ENCODE measurements at regions not wholly inside any gene's neighbourhood (a gene's known extent, or its start where the extent isn't known, plus 50 kb on each side); places are given as distances from the start of the nearest gene placed in this dataset.
"Not testable (repeated sequence)": the region's sequence is repeated elsewhere in the genome, so short reads cannot be mapped to it uniquely, and the experiment has no call there.

DNA sequence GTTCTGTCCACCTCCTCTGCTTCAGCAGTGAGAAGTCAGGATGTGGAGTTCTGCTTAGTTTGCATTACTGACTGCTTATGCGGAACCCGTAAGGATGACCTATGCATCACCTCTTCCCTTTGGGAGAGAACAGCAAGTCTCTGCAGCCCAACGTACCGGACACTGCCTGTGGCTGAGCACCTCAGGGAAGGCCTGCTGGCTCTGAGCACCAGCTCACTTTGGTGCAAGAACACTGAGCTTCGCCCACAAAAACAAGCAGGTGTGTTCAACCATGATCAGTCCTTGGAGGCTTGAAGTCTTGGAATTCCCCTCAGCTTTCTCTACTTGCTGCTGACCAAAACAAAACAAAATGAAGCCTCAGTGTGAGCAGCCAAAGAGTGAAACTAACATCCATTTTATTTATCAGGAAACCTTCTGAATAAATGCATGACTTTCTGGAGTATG, 52.7 kb upstream of the NCK2 start:
- DNase-seq: no peak

DNA sequence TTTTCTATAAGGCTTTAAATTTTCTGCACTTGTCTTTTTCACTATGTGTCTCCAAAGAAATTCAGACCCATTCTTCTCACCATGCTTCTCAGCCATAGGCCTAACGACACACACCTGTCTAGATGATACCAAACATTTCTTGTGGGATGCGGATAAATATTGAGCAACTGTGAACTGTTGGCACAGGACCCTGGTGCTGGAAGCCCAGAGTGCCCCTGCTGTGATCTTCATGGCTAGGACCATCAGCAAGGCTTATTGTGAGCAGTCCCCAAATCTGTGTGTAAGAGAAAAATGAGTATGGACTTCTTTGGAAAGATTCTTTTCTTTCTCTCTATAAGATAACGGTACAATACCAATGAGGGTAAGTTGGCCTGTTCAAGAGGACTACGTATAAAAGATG, 54.1 kb upstream of the NCK2 start:
- no peak for DNase-seq

DNA sequence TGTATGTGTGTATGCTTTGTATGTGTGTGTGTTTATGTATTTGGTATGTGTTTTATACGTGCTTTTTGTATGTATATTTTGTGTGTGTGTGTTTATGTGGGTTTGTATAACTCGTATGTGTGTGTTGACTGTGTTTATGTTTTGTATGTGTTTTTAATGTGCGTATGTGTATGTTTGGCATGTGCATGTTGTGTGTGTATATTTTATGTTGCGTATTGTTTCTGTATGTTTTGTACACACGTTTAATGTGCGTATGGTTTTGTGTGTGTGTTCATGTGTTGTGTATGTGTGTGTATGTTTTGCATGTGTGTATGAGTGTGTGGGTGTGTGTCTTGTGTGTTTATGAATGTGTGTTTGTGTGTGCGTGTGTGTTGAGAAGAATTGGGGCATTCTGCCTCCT, 55.2 kb upstream of the NCK2 start:
- no peak for DNase-seq

DNA sequence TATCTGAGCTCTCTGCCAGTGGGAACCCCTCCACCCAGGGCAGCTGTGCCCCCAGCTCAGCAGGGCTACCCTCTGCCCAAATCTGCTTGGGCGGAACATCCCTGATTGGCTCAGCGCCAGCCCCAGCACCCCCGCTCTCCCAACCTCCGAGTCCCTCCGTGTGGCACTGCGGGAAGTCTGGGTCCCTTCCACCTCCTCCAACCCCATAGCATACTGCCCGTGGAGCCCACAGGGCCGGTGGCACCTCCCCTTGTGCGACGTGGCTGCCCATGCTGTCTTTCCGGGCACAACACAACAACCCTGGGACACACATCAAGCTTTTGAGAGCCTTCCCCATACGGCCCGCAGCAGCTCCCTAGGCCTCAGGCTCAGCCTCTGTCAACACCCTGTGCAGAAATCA, 55.8 kb upstream of the NCK2 start:
- no peak for DNase-seq

DNA sequence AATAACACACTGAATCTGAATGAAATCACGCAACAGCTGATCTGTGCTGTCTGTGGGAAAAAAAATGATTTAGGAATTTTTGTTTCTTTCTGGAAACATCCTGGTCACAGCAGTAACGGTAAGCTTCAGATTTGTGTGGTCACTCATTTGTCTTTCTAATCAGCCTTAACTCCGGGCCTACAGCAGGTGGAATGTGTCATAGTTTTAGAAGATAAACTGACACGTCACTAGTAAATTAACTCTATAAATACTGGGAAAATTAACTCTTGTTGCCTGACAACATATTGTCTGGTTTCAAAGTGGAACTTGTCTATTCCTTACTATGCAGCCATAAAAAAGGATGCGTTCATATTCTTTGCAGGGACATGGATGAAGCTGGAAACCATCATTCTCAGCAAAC, 58.1 kb upstream of the NCK2 start:
- DNase-seq: no peak

DNA sequence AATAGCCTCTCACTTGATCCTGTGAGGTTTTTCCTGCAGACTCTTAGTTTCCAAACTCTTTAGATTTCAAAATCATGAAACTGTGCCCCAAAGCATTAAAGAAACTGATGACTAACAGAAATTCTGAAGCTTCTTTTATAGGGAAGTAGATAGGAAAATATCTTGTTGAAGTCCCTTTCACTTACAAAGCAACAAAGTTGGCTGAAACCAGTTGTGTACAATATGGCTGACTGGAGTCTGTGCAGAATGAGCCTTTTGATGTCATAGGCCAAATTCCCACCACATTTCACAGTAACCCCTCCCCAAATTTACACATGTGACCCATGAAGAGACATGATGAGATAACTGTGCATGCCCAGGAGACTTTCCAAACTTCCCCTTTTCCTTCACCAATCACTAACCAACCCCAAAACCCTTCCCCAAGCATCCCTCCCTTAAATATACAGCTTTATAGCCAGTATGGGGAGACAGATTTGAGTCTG, 61.7 kb upstream of the NCK2 start:
- no peak for DNase-seq

DNA sequence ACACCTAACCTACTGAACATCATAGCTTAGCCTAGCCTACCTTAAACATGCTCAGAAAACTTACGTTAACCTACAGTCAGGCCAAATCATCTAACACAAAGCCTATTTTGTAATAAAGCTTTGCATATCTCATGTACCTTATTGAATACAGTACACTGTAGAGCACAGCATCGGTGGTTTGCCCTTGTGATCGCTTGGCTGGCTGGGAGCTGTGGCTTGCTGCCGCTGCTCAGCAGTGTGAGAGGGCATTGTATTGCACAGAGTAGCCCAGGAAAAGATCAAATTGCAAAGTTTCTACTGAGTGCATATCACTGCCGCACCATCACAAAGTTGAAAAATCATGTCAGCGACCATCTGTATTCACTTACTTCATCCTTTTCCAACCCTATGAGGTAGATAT, 62.3 kb upstream of the NCK2 start:
- no peak for DNase-seq

DNA sequence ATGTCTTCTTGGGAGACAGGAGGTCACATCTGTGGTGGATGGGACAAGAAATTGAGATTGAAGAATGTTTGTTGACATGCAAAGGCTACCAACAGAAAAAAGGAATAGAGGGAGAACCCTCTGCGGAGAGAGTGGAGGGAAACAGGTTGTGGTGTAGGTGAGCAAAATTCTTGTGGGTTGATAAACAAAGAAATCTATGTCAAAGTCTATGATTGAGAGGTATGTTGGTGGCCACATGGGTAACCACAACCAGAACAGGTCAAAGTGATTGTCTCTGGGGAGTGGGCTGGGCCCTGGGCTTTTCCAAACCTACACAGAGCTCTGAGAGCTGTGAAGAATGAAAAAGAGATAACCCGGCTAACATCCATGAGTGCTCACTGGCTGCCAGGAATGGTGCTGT, 62.8 kb upstream of the NCK2 start:
- no peak for DNase-seq

DNA sequence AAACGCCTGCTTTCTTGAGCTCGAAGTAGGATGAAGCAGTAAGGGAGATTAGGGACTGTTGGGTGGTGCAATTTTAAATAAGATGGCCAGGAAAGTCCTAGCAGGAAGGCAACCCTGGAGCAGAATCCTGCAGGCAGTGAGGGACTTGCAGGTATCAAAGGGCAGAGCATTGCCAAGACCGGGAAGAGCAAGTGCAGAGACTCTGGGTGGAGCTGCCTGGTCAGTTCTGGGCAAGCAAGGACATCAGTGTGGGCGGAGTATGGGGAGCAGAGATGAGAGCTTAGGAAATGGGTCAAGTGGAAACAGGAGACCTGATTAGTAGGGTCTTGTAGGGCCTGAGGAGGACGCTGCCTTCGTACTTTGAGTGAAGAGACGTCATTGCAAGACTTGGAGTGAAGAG, 64.4 kb upstream of the NCK2 start:
- DNase-seq: no peak

DNA sequence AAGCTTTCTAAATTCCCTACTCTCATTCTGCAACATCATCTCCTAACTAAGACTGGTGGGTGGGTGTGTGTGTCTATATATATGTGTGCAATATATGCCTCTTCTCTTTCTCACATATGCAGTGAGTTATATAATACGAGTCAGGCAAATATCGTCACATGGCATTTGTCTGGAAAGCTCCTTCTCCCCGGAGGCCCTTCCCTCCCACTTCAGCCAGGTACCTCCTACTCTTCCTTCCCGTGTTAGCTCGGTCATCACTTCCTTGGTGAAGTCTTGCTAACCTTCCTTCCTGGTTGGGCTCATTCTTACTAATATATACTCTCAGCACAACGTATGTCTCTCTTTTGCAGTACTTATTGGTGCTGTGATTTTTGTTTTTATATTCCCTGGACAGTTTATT, 66.4 kb upstream of the NCK2 start:
- DNase-seq: no peak

DNA sequence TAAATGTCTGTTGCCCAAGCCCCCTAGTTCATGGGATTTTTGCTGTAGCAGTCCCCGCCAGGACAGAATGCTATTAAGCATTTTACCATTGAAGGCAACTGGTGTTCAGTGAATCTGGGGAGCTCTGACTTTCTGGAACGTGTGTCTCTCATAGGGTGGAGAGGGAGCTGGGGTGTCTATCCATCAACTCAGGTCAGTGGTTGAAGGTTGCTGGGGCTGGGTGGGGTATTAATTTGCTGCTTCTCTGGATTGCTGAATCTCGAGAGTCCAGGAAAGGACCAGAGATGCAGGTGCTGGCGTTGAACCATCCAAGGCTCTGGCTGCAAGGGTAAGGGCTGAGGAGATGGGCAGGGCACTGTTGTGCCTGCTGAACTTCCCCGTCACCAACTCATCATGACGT, 66.8 kb upstream of the NCK2 start:
- no peak for DNase-seq

DNA sequence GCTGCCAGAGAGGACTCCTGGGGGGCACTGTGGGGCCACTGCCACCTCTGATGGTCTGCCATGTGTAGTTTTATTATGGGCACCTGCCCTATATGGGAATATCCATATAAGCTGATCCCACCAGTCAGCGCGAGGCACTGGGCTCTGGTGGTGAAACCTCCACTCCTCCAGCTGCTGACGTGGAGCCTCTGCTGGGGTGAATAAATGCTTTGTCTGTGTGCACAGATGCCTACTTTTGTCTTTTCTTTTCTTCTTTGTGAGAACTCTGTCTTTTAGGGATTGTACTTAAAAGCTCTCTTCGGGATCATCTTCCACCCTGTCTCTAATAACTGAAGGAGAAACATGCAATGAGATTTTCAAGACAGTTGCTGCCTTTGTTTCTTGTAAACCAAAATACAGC, 68.9 kb upstream of the NCK2 start:
- no peak for DNase-seq

DNA sequence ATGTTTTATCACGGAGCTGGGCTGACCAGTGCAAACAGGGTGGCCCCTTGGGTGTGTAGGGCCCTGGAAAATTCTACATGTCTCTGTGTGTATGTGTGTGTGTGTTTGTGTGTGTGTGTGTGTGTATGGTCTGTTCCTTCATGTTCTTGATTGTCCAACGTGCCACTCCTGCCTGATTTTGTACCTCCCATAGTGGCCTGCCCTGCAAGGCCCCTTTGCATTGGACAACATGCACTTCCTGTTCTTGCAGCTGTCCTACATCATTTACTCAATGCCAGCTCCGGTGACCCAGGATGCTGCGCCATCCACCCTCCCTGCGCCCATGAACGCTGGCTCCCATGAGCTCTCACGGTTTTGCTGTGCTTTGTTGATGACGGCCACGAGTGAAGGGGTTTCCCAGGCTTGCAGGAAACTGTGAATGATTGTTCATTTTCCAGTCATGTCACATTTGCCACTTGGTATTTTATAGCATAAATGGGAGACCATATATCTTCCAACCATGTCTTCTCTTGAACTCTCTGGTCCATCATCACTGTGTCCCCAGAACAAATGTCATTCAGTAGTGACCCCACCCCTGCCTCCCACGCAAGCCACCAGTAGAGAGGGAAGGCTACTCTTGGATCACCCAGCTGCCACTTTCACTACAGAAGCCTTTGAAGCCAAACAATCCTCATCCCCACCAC, 69.7 kb upstream of the NCK2 start:
- DNase-seq: no peak

DNA sequence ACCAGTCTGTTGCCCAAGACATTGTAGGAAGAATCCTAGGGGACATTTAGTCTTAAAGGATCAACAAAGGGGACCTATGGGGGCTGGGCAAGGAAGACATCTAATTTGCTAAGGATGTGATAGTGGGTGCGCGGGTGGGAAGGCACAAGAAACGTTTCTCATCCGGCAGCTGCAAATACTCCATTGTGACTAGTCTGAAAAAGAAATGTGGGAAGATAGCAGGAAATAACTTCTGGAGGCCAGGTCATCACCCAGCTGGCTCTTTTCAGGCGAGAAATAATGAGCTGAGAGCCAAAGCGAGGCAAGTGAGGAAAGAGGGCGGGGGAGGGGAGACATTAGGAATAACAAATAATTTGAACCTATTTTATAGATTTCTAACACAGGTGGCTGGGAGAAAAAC, 70.3 kb upstream of the NCK2 start:
- no peak for DNase-seq

DNA sequence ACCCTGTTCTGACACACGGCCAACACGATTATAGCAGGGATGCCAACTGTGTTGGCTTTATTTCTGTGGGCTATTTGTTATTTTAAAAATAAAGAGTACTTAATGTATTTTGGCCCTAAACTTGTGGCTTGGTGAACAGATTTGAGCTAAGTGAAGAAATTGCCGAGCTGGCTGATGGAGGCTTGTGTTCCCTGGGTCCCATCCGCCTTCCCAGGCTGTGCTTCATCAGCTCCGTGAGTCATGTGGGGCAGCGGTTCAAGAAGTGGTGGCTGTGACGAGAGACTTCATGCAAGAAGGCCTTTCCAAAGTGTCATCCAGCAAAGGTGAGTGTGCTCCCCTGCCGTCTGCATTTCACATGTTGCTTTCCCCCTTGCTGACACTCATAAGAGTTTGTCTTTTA, 73.6 kb upstream of the NCK2 start:
- DNase-seq: no peak

DNA sequence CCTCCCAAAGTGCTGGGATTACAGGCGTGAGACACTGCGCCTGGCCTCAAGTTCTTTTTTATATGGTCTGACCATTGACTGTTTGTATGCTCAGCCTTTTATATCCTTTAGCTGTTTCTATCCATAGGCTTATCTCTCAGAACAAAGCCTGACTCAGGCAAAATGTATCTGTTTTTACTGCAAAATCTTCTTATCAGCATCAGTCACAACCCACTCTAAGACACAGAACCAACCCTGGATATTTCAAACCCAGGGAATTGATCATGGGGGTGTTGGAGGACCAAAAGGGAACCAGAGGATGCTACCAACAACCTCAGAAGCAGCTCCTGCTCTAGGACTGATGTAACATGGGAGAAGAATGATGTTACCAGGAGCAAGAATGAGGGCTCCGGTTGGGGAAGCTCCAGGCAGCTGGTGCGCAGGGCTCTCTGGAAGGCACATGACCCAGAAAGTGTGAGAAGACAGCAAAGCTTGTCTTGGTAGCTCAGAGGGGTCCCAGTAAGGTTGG, 75.3 kb upstream of the NCK2 start:
- no peak for DNase-seq

DNA sequence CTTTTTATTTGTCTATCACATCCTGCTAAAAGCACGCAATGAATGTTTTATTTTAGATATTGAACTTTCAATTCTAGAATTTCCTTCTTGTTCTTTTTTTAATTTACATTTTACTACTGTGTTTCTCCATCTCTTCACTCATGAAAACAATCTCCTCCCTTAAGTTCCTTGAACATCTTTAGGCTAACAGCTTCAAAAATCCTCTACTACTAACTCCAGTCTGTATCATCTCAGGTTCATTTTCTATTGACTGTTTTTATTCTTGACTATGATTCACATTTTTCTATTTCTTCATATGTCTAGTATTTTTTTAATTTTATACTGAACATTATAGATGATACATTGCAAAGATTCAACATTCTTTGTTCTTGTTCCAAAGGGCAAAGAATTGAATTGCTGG, 79.2 kb upstream of the NCK2 start:
- no peak for DNase-seq

DNA sequence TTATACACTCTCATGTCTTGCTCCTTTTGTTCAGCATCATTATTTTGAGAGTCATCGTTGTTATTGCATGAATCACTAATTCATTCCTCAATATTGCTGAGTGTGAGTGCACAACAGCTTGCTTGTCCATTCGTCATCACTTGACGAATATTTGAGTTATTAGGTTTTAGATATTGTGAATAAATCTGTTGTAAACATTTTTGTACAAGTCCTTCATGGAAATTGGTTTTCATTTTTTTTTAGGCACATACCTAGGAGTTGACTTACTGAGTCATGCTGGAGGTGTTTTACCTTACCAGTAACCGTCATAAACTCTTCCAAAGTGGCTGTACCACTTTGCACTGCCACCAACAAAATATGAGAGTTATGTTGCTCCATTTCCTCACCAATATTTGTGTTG, 84.2 kb upstream of the NCK2 start:
- DNase-seq: no peak

DNA sequence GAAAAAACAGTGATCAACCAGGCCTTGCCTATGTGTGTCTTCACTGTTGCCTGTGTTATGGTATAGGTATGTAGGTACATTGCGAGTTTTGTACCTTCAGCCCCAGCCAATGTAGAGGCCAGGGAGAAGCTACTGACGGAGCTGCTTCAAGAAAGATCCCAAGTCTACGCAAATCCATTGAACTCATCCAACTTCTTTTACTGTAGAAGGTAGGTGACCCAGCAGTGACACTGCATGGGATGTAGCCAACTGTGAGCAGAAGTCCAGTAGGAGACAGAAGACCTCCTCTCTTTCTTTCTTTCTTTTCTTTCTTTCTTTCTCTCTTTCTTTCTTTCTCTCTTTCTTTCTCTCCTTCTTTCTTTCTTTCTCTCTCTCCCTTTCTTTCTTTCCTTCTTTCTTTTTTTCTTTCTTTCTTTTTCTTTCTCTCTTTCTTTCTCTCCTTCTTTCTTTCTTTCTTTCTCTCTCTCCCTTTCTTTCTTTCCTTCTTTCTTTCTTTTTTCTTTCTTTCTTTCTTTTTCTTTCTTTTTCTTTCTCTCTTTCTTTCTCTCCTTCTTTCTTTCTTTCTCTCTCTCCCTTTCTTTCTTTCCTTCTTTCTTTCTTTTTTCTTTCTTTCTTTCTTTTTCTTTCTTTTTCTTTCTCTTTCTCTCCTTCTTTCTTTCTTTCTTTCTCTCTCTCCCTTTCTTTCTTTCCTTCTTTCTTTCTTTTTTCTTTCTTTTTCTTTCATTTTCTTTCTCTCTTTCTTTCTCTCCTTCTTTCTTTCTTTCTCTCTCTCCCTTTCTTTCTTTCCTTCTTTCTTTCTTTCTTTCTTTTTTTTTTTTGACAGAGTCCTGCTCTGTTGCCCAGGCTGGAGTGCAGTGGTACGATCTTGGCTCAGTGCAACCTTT, 88.7 kb upstream of the NCK2 start:
- DNase-seq: not testable (repeated sequence)

DNA sequence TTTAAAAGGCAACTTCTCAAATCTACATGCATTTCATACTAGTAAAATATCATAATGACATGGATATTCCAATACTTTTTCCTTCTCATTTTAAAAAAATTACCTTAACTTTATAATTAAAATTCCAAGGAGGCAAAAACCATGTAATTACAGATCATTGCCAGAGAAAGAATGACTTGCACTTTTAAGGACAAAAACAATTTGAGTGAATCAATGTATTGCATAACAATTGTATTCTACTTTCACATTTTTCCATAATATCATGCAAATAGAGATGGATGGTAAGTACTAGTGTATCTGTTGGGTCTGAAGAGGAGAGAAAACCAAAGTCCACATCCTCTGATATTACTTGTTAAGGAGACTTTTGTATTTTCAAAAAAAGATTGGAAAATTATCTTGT, 89.5 kb upstream of the NCK2 start:
- no peak for DNase-seq

DNA sequence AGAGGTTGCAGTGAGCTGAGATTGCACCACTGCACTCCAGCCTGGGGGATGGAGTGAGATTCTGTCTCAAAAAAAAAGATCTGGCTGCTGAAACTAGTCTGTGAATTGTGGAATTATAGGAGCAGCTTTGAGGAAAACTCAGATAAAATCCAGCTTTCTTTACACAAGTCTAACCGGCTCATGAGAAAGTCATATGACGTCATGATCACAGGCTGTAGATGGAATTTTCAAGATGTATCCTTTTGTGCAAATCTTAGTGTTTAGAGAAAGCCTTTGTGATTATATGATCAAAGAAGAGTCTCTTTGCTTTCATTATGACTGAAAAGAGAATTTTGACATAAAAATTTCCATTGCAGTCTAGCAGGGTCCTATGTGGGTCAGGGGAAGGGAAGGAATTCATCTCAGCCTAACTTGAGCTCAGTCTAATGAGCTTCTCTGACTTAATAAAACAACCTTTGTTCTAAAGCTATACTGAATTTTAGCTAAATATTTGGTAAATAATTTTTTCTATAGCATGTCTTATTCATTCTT, 90.2 kb upstream of the NCK2 start:
- no peak for DNase-seq

DNA sequence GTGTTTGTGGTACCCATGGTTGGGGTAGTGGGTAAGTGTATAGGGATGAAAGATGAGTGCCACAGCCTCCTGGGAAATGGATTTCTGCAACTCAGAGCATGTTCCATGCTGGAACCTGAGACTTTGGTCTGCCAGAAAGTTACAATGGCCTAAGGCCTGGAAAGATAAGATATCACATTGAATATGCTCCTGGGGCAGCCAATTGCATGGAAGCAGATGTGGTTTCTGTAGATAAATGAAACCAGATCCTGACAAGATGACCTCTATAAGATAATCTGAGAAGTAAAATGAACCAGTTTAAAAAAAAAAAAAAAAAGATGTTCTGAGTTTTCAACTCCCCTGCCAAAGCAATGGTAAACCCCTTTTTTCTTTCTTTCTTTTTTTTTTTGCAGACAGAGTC, 91.4 kb upstream of the NCK2 start:
- no peak for DNase-seq

DNA sequence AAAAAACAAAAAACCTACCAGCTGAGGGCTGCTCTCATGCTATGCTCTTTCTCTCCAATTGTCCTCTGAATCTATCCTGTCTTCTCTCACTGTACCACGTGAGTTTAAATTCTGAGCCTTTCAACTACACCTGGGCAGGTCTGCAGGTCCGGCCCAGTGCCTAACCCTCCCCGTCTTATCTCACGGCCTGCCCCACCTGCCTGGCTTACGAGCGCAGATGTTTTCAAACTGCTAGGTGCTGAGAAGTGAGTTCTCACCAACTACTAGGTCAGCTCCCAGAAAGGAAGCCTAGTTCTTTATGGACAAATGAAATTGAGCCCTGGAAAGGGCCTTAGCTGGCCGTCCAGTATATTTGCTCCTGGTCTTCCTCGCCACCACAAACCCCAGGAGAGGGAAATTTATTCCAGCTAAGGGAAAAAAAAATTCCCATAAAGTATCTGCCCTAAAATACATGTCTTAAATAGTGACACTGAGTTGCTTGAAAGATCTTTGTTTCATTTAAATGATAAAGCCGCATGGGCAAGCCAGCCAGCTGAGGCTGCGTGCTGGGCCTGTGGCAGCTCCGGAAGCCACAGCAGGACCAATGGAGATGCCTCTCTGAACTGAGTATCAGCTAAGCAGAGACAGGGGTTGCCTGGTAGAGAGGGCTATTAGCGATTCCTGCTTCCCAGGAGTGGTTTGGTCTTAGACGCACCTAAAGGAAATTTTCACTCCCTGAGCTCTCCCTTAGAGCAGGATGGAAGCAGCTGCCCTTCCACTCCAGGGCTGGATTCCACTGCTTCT, 92.5 kb upstream of the NCK2 start:
- DNase-seq: no peak
